NCI-H748 (cell line): ENCODE measurements at regions not wholly inside any gene's neighbourhood (a gene's known extent, or its start where the extent isn't known, plus 50 kb on each side); places are given as distances from the start of the nearest gene placed in this dataset.

Experiments used
- DNase-seq: peaks from one replicate; lab custom pipeline; 2025; ENCODE audit not compliant: unreplicated experiment; lab: John Stamatoyannopoulos, UW

DNA sequence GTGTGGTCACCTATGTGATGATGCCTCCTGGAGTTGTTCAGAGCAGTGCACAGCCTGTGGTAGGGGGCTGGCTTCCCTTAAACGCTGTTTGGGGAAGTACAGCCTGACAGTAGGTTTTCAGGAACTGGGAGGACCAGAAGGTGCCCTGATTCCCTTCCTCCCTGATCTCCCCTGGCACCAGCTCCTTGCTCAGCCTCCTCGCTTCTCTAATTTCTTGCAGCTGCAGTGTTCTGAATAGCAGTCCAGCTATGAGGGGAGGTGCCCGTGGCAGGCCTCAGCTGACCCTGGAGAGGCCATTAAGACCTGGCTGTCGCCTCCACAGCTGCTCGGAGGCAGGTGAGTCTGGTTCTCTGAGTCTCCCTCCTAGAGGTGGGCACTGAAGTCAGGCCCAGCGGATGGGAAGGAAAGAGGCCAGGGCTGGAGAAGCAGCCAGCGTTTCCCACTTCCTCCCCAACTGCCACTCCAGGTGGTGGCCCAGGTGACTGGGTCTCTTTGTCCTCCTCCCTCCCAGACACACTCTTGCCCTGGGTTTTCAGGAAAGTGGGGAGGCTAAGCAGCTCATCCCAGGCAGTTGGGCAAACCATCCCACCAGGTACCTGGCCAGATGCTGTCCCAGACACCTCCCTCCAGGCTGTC is 52.0 kb upstream of the RPL11 start:
- DNase-seq, result no peak

DNA sequence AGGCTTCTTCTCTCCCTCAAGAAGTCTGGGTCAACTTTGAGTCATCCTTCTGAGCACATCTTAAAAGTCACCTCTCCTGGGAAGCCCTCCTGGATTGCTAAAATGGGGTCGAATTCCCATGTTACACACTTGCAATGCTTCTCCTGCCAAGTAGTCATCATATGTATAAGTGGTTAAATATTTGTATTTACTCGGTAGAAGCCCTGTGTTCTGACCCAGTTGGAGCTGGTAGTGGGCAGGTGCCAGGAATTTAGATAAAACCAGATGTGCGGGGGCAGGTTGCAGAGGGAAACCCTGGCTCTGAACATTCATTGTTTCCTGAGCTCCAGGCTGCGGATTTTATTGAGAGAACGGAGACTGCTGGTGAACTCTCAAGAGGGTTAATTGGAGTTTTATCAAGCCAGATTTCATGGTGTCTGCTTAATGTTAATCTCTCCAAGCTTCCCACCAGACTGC is 52.8 kb upstream of the RPL11 start:
- no peak for DNase-seq

DNA sequence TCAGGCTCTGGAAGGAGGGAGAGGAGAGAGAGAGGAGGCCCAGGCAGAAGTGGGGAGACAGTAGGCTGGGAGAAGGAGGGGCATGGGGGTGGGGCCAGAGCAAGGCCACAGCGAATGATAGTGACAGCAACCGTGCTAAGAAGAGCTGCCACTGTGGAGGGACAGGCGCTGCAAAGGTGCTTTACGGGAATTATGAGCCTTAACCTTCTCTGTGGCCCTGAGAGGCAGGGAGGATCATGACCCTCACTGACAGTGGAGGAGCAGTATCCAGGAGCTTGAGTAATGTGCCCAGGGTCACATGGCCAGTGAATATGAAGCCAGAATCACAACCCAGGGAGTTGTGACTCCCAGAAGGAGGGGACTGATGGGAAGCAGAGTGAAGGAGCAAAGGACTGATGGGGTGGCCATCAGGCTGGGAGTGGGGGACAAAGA is 53.4 kb upstream of the RPL11 start:
- no peak for DNase-seq

DNA sequence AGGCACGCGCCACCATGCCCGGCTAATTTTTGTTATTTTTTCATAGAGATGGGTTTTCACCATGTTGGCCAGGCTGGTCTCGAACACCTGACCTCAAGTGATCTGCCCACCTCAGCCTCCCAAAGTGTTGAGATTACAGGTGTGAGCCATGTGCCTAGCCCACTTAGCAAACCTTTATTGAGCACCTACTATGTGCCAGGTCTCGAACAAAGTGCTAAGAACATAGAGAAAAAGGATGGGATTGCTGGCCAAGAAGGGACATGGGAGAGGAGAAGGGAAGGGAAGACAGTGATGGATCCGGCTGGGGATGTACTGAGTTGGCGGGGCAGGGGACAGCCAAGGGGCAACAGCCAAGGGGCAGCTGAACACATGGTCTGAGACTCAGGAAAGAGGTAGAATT is 55.6 kb upstream of the RPL11 start:
- no peak for DNase-seq

DNA sequence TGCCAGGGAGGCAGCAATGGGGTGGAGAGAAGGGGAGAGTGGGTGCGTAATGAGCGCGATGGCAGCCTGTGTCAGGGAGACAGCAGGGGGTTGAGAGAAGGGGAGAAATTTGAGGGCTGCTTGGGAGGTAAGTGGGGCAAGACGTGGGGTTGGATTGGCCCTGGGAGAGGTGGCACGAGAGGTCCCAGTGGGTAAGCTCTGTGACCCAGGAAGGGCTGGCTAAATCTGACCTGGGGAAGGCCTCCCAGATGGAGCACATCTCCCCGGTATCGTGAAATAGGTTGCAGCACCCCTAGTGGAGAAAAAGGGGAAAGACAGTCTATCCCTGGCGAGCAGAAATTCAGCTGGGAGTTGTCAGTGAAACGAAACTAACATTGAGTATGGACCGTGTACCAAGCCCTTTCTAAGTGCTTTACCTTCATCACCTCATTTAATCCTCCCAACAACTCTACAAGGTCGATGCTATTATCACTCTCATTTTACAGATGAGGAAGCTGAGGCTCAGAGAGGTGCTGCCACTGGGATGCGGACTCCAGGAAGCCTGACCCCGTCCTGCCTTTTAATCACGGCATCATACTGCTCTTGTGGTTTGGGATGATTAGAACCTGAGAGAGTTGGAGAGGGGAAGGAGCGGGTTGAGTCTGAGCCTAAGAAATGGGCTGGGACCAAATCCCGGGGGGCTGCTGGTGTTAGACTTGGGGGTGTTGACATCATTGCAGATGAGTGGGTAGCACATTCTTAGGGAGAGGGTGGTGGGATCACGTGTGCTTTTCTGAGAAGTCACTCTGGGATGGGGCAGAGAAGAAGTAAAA is 56.6 kb upstream of the RPL11 start:
- peak; percentile 48 for DNase-seq

- DNase-seq, result no peak
Observed at GRCh38 chr1:23634518-23634839, 57.1 kb upstream of the RPL11 start.

DNA sequence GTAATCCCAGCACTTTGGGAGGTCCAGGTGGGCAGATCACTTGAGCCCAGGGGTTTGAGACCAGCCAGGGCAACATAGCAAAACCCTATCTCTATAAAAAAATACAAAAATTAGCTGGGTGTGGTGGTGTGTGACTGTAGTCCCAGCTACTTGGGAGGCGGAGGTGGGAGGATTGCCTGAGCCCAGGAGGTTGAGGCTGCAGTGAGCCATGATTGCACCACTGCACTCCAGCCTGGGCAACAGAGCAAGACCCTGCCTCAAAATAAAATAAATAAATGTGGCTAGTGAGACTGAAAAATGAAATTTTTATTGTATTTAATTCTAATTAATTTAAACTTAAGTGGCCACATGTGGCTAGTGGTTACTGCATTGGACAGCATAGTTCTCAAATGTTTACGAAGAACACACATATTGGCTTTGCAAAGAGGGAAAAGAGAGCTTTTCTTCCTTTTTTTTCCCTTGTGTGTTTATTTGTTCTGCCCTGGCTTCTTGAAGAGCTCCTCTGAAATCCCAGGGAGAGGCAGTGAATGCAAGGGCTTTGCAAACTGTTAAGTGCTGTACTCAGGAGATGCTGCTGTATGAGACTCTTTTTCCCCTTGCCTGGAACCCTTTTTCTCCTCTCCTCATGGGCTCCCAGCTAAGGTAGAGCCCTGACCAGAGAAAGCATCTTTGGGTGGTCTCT is 59.0 kb upstream of the RPL11 start:
- DNase-seq, result no peak

- no peak for DNase-seq
Observed at GRCh38 chr1:23629708-23630290, 61.8 kb upstream of the RPL11 start.

GRCh38 chr1:23628951-23629387 is 62.6 kb upstream of the RPL11 start:
- DNase-seq, result no peak

- DNase-seq, result no peak
Observed at GRCh38 chr1:23627069-23627735, 64.4 kb upstream of the RPL11 start.

DNA sequence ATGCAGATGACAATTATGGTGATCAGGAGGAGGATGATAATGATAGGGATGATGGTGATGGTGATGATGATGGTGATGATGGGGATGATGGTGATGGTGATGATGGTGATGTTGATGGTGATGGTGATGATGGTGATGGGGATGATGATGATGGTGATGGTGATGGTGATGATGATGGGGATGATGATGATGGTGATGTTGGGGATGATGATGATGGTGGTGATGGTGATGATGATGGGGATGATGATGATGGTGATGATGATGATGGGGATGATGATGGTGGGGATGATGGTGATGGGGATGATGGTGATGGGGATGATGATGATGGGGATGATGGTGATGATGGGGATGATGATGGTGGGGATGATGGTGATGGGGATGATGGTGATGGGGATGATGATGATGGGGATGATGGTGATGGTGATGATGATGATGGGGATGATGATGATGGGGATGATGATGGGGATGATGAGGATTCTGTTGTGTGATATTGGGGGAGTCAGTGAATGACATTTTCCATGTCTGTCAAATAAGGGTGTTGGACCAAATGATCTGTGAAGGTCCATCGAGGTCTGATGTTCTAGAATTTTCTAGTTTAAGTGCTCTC is 65.6 kb upstream of the RPL11 start:
- no peak for DNase-seq

DNA sequence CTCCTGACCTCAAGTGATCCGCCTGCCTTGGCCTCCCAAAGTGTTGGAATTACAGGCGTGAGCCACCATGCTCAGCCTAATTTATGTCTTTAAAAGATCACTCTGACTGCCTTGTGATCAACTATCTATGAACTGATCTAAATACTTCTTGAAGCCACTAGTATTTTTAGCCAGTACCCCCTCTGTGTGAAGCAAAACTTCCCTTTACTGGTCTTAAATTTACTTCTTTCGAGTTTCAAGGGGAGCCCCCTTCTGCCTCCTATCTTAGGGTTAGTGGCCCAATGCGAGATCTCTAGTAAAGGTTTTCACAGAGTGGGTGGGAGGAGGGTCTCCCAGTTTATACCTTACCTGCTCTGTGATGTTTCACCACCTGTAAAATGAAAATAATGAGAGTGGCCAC is 66.1 kb upstream of the RPL11 start:
- no peak for DNase-seq

- no peak for DNase-seq
Observed at GRCh38 chr1:23624440-23624839, 65.1 kb upstream of the ID3 start.

- DNase-seq, result no peak
Observed at GRCh38 chr1:23622284-23622683, 63.0 kb upstream of the ID3 start.

- no peak for DNase-seq
Observed at GRCh38 chr1:23620605-23621004, 61.3 kb upstream of the ID3 start.

GRCh38 chr1:23619299-23620188 is 60.2 kb upstream of the ID3 start:
- DNase-seq, result peak; percentile 91

DNA sequence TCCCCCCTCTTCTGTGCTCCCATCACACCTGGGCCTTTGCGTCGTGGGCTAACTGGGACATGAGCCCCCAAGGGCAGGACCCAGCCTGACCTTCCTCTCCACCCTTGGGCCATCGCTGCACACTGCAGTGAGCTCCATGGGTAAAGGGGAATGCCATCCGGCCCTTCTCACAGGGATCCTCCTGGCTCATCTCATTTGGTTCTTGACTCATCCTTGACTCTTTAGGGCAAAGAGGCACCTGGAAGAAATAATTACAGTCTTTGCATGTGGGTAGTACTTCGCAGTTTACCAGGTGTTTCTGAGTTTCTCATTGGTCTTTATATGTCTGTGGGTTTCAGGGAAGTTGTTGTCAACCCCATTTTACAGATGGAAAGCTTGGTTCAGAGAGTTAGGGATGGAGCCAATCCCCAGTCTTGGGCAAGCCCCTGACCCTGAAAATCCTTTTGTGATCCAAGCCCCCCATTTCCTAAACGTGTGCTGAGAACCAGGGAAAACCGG is 59.3 kb upstream of the ID3 start:
- DNase-seq, result no peak

DNA sequence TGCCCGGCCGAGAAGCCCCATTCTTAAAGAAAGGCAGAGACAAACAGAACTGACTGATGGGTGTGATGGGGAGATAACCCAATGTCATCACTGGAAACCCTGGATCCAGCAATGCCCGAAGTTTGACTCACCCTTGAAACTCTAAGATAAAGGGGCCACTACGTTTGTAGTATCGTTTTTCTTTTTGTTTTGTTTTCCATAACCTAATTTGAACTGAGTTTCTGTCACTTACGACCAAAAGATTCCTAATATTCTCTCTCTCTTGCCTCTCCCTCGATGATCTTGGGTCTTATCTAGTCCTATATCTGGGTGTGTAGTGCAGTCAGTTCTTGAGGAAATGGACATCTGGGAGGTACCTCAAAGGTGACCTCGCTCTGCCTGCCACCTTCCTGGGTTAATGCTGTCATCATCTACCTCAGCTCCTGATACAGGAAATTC is 57.8 kb upstream of the ID3 start:
- DNase-seq, result no peak

GRCh38 chr1:23616292-23616824 is 57.1 kb upstream of the ID3 start:
- peak; percentile 11 for DNase-seq
